Pancreas (tissue), 10 donors: ENCODE measurements at regions not wholly inside any gene's neighbourhood (a gene's known extent, or its start where the extent isn't known, plus 50 kb on each side); places are given as distances from the start of the nearest gene placed in this dataset.

ENCODE experiments used
- ATAC-seq, 4 donors: fragments of 200-7000 bp; cut with Tn5 transposase; one replicate each; pipeline versions ENCODE4 v1.8.0 to v1.9.1; 2020; ENCODE audit warnings: mild to moderate bottlenecking in 4 of 4, moderate library complexity in 4 of 4
- DNase-seq, 6 donors: peaks; one replicate each; pipeline ENCODE4 v3.0.0-alpha.2; 2020
- FAIRE-seq: peaks from 2 replicates; lab custom pipeline; 2012; peaks lifted over from hg19 to GRCh38; lab: Jason Lieb, UNC
- H3K27ac ChIP-seq, 4 donors: fragments of 200-600 bp; sonication (generic); 1 replicate in 3 of 4; 2 replicates in 1 of 4; pipeline versions ENCODE4 v1.5.0 to v1.8.0; 2020
- H3K27me3 ChIP-seq, 4 donors: fragments of 200-600 bp; one replicate each; pipeline ENCODE4 v1.8.0; 2021
- H3K36me3 ChIP-seq, 3 donors: fragments of 200-600 bp; sonication (generic) in 1 of 3; one replicate each; pipeline versions ENCODE4 v1.5.0 to v1.8.0; 2020 to 2021
- H3K4me1 ChIP-seq, 3 donors: fragments of 200-600 bp; one replicate each; pipeline ENCODE4 v1.8.0; 2021
- H3K4me3 ChIP-seq, 4 donors: fragments of 200-600 bp; sonication (generic) in 2 of 4; one replicate each; pipeline versions ENCODE4 v1.5.0 to v1.8.0; 2020 to 2021
- H3K9me3 ChIP-seq, 4 donors: fragments of 200-600 bp; one replicate each; pipeline ENCODE4 v1.8.0; 2021
- CTCF ChIP-seq, 4 donors: fragments of 200-600 bp; sonication (generic) in 3 of 4; IDR thresholded peaks; one replicate each; pipeline versions ENCODE4 v1.5.0 to v1.8.0; 2021; ENCODE audit warnings: antibody characterized with exemption in 4 of 4
- WGBS, 2 donors: extraction: QIAGEN DNeasy Blood & Tissue Kit; methylation state at CpG; one replicate each; pipeline ENCODE4 v1.1.7; 2013; 5-methylcytosine and 5-hydroxymethylcytosine counted together
- intact Hi-C, 3 donors: fragments of 100-400 bp; cut with DNase I; formaldehyde crosslinking; loops; one replicate each; pipeline versions ENCODE4 v1.11.1 to v1.14.2; 2022
- donor health status: healthy with polysubstance abuse.
- donor health status: DM: no; HTN: no; CAD: no; lungs with moderate emphysema.
- donor health status: DM: no; HTN: no; CAD: no.
- donor health status: control.
- donor health status: control.
- donor health status: Bipolar disorder and iron deficiency.
- donor health status: DM: yes; HTN: yes; CAD: no.
- donor health status: DM: no; HTN: no; CAD: no.
- donor health status: DM: no; HTN: no; CAD: no.
- donor health status: DM: yes; HTN: yes; CAD: no.

GRCh38 chr9:28101509-28101908 is 528.2 kb upstream of the C9orf72 start:
- Histone ChIP-seq H3K36me3 (no peaks in the 10 kb centered on the region), H3K27ac (no peak overlapping the region), H3K9me3 (no peaks in the 10 kb centered on the region), H3K4me3 (no peak overlapping the region), H3K4me1 (no peaks in the 10 kb centered on the region), H3K27me3 (no peaks in the 10 kb centered on the region)
- FAIRE-seq (no peak), ATAC-seq (no peak), DNase-seq (no peak)
- TF ChIP-seq CTCF (IDR thresholded peaks at IDR 0.05): no peak
- 38 to 41% methylated on average over 3 of the region's 3 CpGs for WGBS, 2 donors
- intact Hi-C loops: no loop called here

GRCh38 chr9:28105001-28105400 is 531.7 kb upstream of the C9orf72 start:
- no peak for FAIRE-seq
- no peaks in the 10 kb centered on the region for H3K27me3 ChIP-seq
- no peaks in the 10 kb centered on the region for H3K4me1 ChIP-seq
- ATAC-seq: no peak
- no peak overlapping the region for H3K4me3 ChIP-seq
- TF ChIP-seq CTCF (IDR thresholded peaks at IDR 0.05): no peak
- H3K9me3 ChIP-seq: no peaks in the 10 kb centered on the region
- DNase-seq: no peak
- intact Hi-C loops: no loop called here
- no peak overlapping the region for H3K27ac ChIP-seq
- 40 to 67% methylated on average over 2 of the region's 2 CpGs for WGBS, 2 donors
- H3K36me3 ChIP-seq: no peaks in the 10 kb centered on the region

GRCh38 chr9:28120184-28120583 is 546.9 kb upstream of the C9orf72 start:
- no peaks in the 10 kb centered on the region for H3K4me1 ChIP-seq
- FAIRE-seq (no peak), ATAC-seq (no peak)

GRCh38 chr9:28120626-28121025 is 547.3 kb upstream of the C9orf72 start:
- TF ChIP-seq CTCF (IDR thresholded peaks at IDR 0.05): no peak
- Histone ChIP-seq H3K4me3 (no peak overlapping the region), H3K27me3 (no peaks in the 10 kb centered on the region), H3K9me3 (no peaks in the 10 kb centered on the region), H3K27ac (no peak overlapping the region), H3K4me1 (no peaks in the 10 kb centered on the region), H3K36me3 (no peaks in the 10 kb centered on the region)
- intact Hi-C loops: no loop called here
- DNase-seq (no peak), FAIRE-seq (no peak), ATAC-seq (no peak)
- WGBS, 2 donors: 37 to 39% methylated on average over 3 of the region's 3 CpGs

More at GRCh38 chr9:28120184-28120583, 546.9 kb upstream of the C9orf72 start:
- H3K9me3 ChIP-seq: no peaks in the 10 kb centered on the region
- intact Hi-C loops: no loop called here
- 64 to 71% methylated on average over 3 of the region's 3 CpGs for WGBS, 2 donors
- H3K27me3 ChIP-seq: no peaks in the 10 kb centered on the region
- no peak for TF ChIP-seq CTCF (IDR thresholded peaks at IDR 0.05)
- DNase-seq: no peak
- no peak overlapping the region for H3K27ac ChIP-seq
- H3K36me3 ChIP-seq: no peaks in the 10 kb centered on the region
- H3K4me3 ChIP-seq: no peak overlapping the region

- no peak for ATAC-seq
- no peak for DNase-seq
- Histone ChIP-seq H3K27me3 (no peaks in the 10 kb centered on the region), H3K9me3 (no peaks in the 10 kb centered on the region), H3K36me3 (no peaks in the 10 kb centered on the region), H3K4me1 (no peaks in the 10 kb centered on the region), H3K4me3 (no peak overlapping the region), H3K27ac (no peak overlapping the region)
- intact Hi-C loops: no loop called here
- 39 to 50% methylated on average over 3 of the region's 3 CpGs for WGBS, 2 donors
- FAIRE-seq: no peak
- TF ChIP-seq CTCF (IDR thresholded peaks at IDR 0.05): no peak
Observed at GRCh38 chr9:28121366-28121765, 548.1 kb upstream of the C9orf72 start.
